ENCODE measurements at regions not wholly inside any gene's neighbourhood (a gene's known extent, or its start where the extent isn't known, plus 50 kb on each side); places are given as distances from the start of the nearest gene placed in this dataset.

DNA sequence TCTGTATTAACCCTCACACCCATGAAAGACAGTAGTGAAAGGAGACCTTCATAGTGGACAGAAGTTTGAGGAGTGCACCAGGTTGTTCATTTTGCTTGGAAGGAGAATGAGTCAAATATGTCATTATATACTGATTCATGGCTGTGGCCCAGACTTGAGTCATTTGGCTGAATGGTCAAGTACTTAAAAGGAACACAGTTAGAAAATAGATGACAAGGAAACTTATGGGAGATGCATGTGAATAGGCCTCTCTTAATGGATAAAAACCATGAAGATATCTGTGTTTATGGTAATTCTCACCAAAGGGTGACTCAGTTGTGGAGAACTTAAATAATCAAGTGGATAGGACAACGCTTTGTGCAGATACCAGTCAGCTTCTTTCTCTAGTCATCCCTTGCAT, 524.7 kb upstream of the CNTNAP5 start:
- TF ChIP-seq EP300 (IDR thresholded peaks at IDR 0.05): no peak
- no peak for TF ChIP-seq CTCF (IDR thresholded peaks at IDR 0.05)

Measured in ovary (tissue), 3 donors.